ENCODE measurements at regions not wholly inside any gene's neighbourhood (a gene's known extent, or its start where the extent isn't known, plus 50 kb on each side); places are given as distances from the start of the nearest gene placed in this dataset.
"Not testable (repeated sequence)": the region's sequence is repeated elsewhere in the genome, so short reads cannot be mapped to it uniquely, and the experiment has no call there.

DNA sequence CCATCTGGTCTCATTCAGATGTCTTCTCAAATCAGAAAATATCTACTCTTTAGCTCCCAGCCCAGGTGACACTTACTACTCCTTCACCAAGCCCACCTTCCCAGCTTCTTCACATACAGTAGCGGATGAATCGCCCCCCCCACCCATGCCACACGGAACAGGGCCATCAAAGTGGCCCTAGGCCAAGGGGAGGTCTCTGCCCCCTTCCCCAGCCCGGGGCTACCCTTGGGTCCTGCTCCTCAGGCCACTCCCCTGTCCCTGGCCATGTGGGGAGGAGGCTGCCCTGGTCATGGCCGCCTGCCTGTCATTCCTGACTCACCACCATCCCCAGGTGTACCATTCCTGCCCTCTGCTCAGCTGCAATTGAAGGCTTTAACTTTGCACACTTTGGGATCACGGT lies 142.8 kb downstream of the NECTIN1 start:
- DNase-seq (ENCODE audit: low read depth, low spot score), result no peak

DNA sequence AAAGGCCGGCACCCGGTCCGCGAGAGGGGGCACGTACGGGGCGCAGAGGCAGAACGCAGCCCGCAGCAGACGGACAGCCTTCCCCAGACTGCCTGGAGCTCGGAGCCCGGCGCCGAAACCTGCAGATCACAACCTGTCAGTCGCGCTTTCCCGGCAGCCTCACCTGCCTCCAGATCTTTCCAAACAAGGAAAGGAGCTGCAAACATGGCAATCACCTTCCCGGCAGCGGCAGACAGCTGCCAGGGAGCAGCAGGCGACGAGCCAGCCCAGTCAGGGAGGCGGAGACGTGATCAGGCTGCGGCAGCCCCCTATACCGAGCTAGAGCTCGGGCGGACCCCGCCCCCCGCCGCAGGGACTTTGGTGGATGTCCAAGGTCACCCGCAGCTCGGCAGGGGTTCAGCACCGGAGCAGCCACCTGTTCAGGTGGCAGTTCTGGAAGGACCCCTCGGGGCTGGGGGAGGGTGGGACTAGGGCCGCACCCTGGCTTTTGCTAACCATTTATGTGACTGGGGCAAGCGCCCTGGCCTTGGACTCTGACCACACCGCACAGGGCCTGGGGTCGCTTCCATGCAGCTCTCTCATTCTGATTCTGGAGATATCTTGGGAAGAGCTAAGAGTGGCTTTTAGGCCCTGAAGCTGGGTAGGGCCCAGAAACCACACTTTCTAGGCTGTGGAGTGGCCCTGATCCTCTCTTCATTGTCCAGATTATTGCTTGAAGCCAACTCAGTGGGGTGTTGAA lies 143.8 kb downstream of the NECTIN1 start:
- DNase-seq (ENCODE audit: low read depth, low spot score), result no peak

DNA sequence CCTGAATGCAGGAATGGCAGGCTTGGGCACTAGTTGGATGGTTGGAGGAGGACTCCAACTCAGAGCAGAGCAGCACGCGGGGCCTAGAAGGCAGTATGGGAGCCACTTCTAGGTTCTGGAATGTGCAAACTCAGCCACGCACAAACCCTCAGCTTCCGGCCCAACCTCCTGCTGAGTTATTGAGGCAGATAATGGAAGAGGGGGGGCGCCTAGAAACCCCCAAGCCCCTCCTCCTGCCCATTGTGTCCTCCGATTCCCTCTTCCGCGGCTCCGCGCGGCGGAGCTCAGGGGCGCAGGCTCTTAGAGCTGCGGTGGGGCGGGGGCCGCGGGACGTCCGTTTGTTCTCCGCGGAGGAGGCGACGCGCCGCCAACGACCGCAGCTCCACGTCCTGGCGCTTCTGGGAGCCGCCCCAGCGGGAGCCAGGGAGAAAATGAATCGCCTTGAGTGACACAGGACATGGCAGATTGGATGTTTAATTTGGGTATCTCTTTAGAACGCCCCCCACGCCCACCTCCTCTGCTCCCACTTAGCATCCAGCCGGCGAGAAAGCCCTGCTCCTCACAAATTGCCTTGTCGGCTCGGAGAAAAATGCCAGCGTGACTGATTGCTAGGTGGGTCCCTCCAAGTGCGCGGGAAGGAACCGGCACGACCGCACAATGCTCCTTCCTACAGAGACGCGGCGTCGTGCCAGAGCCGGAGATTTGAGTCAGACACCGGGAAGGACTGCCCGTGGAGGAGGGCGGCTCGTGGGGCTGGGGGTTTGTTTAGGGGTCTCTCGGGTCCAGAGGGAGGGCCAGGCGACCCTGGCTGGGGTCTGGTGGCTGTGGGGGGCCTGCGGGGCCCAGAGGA lies 144.6 kb downstream of the NECTIN1 start:
- no peak for DNase-seq (ENCODE audit: low read depth, low spot score)

DNA sequence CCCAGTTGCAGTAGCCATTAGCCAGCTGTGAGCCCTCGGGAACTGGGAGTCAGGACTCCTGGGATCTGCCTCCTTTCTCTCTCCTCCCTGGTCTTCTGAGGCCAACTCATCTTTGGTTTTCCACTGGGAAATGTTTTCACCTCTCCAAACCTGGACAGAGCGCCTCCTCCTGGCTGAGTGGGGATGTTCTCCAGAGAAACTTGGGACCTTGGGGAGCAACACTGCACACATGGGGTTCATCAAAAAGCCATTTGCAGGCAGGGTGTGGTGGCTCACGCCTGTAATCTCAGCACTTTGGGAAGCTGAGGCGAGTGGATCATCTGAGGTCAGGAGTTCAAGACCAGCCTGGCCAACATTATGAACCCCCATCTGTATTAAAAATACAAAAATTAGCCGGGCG lies 145.4 kb downstream of the NECTIN1 start:
- DNase-seq (ENCODE audit: low read depth, low spot score), result no peak

DNA sequence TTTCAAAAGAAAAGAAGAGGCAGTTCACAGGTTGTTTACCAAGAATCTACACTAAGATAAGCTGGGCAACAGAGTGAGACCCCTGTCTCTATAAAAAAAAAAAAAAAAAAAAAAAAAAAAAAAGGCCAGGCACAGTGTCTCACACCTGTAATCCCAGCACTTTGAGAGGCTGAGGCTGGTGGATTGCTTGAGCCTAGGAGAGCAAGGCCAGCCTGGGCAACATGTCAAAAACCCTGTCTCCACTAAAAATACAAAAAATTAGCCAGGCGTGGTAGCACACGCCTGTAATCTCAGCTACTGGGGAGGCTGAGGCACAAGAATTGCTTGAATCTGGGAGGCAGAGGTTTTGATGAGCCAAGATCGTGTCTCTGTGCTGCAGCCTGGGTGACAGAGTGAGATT lies 147.6 kb downstream of the NECTIN1 start:
- not testable (repeated sequence) for DNase-seq (ENCODE audit: low read depth, low spot score)

DNA sequence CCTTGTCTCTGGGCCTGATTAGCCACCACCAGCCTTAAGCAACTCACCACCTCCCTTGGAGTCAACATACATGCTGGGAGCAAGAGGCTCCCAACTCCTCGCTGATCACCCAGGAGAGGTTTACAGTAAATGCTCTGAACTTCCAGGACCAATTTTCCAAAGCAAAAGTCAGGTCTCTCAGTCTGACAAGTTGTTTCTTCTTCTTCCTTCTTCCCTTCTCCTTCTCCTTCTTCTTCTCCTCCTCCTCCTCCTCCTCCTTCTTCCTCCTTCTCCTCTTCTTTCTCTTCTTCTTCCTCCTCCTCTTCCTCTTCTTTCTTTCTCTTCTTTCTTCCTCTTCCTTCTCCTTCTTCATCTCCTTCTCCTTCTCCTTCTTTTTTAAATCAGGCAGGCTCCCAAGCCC lies 148.2 kb downstream of the NECTIN1 start:
- DNase-seq (ENCODE audit: low read depth, low spot score), result no peak

DNA sequence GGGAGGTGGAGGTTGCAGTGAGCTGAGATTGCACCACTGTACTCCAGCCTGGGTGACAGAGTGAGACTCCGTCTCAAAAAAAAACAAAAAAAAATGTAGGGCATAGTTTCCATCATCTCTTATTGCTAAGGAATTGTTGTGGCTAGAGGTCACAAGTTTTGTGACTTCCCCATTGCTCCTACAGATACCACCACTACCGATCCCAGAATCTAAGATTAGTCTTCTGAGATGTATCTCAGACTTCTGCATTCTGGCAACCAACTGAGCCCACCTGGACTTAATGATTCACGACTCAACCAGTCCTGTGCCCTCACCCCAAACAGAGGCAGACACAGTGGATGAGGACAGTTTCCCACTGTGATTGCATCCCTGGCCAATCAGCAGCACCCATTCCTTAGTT lies 148.9 kb downstream of the NECTIN1 start:
- no peak for DNase-seq (ENCODE audit: low read depth, low spot score)

DNA sequence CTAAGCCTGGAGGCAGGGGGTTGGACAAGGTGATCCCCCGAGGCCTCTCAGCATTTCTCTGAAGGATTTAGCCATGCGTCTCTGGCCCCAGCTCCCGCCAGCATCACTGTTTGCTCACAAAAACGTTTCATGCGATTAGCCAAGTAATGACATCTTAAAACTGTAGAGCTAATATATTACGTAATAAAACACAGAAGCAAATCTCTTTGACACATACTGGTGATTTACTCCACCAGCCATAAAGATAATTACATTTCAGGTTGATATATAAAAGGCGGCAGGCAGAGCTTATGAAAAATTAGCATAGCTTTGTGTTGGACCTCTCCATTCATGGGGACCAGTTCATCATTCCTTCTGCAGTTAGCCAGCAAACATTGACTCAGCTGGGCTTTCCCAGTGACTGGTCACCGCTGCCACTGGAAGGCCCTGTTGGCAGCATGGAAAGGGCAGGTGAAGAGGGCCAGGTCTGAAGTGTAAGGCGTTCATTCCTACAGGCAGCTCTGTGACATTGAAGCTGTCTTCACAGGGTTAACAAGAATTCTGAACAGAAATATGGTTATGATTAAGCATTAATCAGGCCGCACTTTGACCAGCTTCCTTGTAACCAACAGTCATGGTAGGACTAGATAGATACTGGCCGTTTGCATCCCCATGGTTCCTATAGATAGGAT lies 150.3 kb downstream of the NECTIN1 start:
- DNase-seq (ENCODE audit: low read depth, low spot score), result no peak

DNA sequence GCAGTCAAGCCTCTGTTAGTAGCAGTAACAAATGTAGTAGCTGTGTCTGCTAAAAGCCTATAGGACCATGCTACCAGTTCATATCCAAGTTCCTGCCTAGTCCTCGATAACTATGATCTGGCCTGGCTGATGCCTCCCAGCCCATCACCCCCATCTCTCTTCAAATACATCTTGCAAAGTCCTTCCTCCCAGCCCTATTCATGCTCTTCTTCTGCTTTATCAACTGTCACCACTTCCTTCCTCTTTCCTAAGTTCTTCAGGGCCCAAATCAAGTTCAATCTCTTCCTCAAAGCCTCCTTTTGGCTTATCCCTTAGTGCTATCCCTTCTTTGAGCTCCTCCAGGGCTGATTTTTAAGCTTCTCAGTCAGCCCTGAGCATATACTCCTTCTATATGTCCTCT lies 150.9 kb upstream of the THY1 start:
- no peak for DNase-seq (ENCODE audit: low read depth, low spot score)

DNA sequence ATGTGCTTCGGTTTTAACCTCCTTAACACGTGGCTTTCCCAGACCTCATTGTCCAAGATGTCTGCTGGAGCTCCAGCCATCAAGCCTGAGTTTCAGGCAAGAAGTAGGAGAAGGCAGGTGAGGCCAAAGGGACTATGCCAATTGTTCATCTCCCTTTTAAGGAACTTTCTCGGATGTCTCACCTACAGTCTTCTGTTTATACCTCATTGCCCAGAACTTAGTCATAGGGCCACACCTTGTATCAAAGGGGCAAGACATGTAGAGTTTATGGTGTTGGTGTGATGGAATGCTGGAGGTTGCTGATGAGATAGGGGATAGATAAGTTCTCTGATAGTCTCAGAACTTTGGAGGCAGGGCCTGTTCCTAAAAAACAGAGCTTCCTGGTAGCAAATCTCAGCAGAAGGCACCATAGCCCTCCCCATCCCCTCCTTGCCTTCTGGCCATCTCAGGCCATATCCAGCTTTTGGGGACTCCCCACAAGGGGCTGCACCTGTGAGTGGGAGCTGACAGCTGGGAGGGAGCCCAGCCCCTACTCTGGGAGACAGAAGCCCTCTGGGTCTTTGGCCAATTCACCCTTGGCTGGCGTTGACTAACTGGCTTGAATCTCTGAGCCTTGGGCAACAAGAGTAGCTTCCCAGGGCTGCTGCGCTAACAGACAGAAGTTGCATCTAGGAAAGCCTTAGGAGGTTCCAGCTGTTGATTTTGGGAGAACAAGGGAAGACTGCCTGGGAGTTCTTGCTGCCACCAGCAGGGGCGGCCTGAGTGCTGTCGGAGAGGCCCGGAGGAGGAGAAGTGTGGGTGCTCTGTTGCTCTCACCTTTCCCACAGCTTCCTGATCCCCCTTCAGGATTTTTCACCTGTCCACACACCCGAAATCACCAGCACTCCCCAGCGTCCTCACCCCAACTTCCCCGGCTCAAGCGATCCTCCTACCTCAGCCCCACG lies 149.8 kb upstream of the THY1 start:
- no peak for DNase-seq (ENCODE audit: low read depth, low spot score)

DNA sequence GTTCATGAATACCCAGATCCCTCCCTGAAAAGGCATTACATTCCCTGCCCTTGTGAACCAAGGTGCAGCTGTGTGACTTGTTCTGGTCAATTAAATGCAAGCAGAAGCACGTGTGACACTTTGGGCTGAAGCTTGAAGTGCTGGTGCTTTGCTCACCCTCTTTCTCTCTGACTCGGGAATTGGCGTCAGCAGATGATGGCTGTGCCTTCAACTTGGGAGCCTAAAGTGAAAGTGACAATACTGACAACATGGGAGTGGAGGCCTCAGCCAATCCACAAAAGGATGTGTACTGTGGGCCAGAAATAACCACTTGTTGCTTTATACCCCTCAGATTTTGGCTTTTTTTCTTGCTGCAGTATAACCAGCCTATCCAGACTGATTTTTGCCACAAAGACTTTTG lies 148.3 kb upstream of the THY1 start:
- no peak for DNase-seq (ENCODE audit: low read depth, low spot score)

DNA sequence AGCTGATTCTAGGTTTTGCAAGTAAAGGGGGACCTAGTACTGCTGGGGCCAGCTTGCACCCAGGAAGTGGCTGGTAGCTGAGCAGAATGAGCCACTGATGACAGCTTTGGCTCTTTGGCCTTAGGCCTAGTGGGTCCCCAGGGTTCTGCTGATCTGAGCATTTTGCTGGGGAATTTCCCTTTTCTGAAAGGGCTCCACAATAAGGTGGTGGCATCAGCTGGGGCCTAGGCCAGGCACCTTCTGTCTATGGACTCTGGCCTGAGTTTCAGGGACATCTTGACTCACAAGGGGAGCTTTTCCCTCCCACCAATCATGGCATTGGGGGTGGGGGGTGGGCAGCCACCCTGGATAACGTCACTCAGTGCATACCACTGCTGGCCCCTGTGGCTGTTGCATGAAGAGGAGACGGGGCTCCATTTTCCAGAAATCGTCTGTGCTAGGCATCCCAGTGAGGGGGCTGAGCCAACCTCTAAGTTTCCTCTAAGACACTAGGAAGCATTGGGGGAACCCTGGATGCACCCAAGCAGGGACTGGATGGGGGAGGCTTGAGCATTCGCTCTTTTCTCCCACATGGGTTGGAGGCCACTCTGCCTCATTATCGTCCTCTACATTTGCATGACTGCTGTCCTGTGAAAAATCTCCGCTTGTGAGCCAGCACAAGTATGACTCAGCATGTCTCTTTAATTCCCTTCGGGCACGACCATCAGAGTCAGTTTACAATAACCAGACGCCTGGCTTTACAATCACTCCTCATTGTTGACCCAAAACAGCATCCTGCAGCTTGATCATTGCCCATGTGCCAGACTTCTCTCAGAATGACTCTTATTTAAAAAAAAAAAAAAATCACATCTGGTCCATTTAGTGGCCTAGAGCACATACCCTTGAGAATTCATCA lies 145.0 kb upstream of the THY1 start:
- no peak for DNase-seq (ENCODE audit: low read depth, low spot score)

DNA sequence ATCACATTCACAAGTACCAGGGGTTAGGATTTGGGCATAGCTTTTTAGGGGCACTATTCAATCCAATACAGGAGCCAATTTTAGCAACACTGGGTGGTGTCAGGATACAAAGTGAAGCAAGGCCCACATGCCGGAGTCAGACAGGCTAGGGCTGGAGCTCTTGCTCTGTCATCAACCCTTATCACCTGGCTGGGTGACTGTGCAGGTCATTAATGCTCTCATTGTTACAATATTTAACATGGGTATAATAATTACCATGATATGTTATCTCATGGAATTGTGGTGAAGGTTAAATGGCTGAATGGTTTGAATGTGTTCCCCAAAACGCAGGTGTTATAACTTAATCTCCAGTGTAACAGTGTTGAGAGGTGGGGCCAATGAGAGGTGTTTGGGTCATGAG lies 143.3 kb upstream of the THY1 start:
- DNase-seq (ENCODE audit: low read depth, low spot score), result no peak

DNA sequence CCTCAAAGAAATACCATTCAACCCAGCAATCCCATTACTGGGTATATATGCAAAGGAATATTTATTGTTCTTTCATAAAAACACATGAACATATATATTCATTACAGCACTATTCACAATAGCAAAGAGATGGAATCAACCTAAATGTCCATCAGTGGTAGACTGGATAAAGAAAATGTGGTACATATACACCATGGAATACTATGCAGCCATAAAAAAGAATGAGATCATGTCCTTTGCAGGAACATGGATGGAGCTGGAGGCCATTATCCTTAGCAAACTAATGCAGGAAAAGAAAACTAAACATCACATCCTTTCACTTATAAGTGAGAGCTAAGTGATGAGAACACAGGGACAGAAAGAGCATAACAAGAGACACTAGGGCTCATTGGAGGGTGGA lies 142.7 kb upstream of the THY1 start:
- DNase-seq (ENCODE audit: low read depth, low spot score), result not testable (repeated sequence)

DNA sequence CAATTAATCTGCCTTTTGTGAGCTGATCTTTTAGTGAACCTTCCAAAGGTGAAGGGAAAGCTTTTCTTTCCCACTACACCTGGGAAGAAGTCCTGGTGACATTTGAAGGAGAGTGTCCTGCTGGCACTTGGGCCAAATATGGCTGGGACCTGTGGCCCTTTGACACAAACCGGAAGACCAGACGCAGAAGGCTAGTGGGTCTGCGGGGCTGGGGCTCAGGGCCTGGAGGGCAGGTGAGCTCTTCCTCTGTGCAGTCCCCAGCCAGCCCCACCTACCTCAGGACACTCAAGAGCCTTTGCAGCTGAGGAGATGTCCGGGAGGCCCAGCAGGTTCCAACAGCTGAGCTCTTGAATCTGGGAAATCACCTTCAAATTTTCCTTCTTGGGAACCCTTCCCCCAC lies 138.0 kb upstream of the THY1 start:
- no peak for DNase-seq (ENCODE audit: low read depth, low spot score)

DNA sequence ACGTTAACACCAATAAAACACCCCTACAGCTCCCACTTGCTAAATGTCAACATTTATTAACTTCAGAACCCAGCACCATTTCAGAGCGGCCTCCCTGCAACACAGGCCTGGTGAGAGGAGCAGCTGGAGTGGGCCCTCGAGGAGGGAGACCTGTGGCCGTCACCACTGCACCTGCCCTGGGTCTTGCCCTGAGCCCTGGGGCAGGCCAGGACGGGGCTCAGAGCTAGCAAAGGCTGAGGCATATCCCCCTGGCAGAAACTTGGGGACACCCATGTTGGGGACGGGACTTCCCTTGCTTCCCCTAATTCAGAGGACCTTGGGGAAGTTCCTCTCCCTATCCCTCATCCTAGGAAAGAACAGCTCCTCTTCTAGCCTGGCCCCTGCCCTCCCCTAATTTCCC lies 137.3 kb upstream of the THY1 start:
- DNase-seq (ENCODE audit: low read depth, low spot score), result no peak

DNA sequence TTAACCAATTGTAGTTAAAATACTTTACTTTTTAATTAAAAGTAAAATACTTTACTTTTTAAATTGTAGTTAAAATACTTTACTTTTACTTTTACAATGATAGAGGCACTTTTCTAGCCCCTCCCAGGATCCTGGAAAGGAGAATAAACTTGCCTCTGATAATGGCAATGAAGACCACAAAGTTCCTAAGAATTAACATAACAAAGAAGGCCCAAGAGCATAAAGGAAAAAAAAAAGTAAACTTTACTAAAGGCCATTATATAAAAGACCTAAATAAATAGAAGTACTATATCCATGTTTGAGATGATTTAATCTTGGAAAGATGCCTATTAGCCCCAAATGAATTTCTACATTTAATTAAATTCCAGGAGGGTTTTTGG lies 129.1 kb upstream of the THY1 start:
- no peak for DNase-seq (ENCODE audit: low read depth, low spot score)

DNA sequence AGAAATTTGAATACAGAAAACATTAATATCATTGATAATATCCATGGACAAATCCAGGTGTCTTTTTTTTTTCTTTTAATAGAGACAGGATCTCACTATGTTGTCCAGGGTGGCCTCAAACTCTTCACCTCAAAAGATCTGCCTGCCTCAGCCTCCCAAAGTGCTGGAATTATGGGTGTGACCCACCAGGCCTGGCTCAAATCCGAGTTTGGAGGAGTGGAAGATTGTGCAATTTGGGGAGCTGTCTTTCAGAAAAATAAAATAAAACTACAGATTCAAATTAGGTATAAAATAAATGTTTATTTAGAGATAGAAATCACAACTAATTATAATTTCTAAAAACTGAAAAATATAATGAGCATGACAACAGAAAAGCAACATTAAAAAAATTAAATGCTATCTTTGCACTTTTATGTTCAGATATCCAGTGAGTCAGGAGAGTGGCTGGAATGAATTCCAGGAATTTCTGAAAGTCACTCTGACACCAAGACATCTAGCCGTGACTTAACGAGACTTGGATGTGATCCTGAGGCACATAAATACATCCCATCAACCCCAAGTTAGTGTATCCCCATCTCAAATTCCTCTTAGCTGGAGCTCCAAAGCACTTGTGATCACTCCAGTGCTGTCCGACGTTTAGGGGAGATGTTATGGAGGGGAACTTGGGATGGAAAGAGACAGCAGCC lies 128.6 kb upstream of the THY1 start:
- no peak for DNase-seq (ENCODE audit: low read depth, low spot score)

DNA sequence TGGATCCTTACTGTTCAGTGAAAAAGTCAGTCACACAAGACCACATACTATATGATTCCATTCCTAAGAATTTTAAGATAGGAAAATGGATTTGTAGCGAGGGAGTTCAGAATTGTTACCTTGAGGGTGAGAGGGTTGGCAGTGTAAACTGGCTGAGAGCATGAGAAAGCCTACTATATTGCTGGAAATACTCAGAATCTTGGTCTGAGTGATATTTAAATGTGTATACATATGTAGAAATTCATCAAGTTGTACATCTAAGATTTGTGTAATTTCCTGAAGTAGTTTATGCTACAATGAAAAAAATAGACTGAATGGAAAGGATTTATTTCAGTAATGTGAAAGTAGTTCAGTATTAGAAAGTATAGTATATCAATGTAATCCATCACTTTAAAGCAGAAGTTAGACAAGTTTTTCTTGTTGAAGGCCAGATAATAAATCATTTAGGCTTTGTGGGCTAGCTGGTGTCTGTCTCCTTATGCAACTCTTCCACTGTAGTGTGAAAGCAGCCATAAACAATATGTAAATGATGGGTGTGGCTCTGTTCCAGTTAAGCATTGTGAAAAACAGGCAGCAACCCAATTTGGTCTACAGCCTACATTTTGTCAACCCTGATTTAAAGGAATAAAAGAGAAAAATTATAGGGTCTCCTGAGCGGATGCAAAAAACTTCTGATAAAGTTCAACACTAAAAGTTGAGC lies 127.2 kb upstream of the THY1 start:
- DNase-seq (ENCODE audit: low read depth, low spot score), result no peak

Measured in activated naive CD8-positive, alpha-beta T cell treated with anti-CD3 and anti-CD28 coated beads, Interleukin-2, amount 50 U/mL, for 16 hours (primary cell).